AML-193 (cell line): ENCODE measurements at regions not wholly inside any gene's neighbourhood (a gene's known extent, or its start where the extent isn't known, plus 50 kb on each side); places are given as distances from the start of the nearest gene placed in this dataset.

Experiments used
- DNase-seq, 2 experiments: peaks; one replicate each; lab custom pipeline; 2025; lab: John Stamatoyannopoulos, UW

DNA sequence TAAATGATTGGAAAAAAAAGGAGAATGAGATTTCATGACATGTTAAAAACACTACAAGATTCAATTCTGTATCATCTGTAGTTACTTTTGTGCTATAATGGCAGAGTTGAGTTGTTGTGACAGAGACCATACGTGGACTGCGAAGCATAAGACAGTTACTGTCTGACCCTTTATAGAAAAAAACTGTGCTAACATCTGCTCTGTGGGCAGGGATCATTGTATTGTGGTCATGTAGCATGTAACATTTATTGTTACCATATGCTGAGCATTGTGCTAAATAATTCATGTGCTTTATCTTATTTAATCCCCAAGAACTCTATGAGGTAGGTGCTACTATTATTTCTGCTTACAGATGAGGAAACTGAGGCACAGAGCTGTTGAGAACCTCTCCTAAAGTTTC, 147.3 kb upstream of the HMHB1 start:
- no peak for DNase-seq

DNA sequence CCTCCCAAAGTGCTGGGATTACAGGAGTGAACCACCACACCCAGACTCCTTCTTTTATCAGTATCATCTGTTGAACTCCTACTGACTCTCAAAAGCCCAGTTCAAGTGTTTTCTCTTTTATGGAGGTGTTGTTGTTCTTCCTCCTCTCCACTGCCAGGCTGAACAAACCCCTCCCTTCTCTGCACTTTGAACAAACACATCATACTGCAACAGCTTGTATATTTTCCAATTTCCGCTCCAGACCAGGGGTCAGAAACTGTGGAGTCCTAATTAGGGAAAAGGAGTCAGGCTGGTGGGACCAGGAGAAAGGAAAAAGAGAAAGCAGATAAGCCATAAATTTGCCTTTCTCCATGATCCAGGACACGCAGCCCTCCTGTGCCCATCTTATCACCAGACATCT, 148.1 kb upstream of the HMHB1 start:
- no peak for DNase-seq

DNA sequence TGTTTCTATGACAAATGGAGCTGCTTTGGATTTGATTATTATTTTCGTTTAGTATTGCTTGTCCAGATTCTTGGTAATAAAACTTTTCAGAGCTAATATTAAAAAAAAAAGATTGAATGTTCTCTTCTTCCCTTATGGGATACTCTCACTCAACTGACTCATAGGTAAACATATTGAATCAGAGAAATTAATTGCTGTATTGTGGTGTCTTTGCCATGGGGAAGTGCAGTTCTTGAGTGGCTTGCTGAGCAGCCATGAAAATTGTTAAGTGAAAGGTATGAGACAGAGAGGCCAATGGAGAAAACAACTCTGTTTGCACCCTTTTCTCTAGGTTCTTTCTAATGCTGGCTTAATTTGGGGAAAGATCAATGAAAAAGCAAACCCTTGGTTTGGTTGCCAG, 149.9 kb upstream of the HMHB1 start:
- no peak for DNase-seq

DNA sequence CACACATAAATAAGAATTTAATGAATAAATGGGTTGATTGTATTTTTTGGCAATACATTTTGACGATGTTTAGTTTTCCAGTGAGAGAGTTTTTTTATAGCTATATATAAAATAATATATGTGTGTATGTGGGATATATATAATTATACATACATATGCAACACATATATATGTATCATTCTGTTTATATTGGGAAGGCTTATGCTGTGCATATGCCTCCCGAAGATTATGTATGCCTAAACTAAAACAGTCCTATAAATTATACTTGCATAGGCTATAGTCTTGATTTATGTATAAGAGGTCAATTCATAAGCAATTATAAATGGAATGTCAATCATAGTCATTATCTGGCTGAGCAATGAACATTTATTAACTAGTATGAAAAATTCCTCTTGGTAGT, 151.3 kb upstream of the HMHB1 start:
- DNase-seq = no peak

DNA sequence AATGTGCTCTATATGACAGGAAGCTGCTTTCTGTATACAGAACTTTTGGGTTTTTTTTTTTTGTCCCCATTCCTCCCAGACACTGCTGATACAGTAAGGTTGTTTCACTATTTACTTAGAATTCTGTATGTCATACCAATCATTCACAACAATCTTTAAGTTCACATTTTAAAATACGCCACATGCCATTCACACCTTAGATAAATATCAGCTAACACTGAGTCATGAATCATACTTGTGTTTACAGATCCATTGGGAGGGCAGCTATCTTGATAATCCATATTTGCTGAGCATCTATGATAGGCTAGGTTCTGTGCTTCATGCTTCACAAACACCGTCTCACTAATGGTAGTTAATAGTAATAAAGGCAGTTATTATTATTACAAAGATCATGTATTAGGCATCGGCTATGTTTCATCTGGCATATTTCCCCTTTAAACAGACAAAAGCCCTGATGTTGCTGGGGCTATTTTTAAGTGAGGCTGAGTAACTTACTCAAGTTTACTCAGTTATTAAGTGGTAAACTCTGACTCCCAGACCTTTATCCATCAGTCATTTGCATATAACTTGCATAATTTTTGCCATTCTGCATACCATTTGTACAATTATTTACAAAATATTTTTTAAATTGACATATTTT, 152.2 kb upstream of the HMHB1 start:
- no peak for DNase-seq

DNA sequence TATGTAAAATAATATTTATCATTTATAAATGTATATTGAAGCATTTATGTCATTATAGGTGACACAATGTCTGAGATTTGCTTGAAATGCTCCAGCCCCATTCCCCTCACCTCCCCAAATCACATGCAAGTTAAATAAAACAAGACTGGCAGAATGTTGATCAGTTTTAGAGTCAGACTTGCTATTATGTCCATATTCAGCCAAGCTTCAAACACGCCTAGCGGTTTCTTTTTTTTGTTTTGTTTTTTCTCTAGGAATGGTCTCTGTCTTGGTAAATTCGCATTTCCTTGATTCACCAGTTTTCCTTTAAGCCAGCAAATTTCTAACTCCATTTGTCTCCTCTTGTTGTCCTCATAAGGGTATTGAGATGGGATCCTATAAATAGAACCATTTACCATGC, 153.0 kb upstream of the HMHB1 start:
- no peak for DNase-seq

DNA sequence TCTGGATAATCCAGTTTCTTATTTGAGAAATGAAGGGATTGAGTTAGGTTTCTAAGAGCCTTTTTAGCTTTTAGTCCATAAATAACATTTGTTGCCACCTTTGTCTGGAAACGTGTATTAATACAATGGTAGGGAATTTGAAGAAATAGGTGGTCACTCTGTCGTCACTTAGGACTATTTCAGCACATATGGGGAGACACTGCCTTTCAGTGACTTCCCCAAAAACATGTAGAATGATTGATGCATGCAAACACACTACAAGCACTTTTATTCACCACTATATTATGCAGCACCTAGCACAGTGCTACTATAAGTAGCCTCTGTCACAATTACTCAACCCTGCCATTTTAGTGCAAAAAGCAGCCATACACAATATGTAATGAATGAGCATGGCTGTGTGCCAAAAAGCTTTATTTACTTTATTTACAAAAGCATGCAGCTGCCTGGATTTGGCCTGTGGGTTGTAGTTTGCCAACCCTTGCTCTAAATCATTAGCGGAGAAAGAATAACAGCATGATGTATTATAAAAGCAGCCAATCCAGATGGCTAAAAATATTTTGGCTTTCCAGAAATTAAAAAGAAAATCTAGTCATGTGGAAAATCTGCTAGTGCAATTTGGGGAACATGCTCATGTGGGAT, 154.2 kb upstream of the HMHB1 start:
- no peak for DNase-seq

DNA sequence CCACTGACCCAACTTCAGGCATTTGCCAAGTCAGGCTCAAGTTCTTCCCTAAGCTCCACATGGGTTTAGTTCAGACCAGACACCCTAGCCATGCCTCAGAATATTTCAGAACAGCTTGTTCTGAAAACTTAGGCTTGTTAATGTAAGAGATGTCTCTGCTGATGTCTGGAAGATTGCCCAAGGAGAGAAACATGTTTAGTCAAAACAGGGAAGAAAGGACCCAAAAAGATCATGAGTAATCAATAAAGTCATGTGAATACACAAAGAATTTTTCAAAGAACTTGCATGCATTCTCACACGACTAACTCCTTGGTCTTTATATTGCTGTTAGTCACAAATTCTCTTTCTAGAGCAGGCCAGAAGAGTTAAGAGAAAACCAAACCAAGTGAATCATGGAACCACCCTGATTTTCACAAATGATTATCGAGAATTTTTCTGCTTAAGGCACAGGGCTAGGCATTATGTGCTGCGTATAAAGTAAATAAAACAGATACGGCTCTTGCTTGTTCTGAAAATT, 158.1 kb upstream of the HMHB1 start:
- no peak for DNase-seq

DNA sequence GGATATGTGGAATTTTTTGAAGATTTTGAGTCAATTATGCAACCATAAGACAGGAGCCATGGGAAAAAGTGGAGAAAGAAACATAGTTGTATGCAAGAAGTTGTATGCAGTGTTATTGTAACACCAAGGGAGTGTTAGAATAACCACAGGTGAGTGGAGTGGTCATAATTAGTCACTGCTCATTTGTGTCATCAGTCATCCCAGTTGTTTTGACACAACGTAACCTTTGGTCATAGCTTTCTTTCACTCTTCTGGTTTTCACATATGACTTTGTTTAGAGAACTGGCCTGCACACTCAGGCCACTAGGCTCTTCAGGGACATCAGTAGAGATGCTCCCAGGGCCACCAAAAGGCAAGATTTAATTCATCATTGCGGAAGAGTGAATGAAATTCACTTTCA, 158.7 kb upstream of the HMHB1 start:
- no peak for DNase-seq

DNA sequence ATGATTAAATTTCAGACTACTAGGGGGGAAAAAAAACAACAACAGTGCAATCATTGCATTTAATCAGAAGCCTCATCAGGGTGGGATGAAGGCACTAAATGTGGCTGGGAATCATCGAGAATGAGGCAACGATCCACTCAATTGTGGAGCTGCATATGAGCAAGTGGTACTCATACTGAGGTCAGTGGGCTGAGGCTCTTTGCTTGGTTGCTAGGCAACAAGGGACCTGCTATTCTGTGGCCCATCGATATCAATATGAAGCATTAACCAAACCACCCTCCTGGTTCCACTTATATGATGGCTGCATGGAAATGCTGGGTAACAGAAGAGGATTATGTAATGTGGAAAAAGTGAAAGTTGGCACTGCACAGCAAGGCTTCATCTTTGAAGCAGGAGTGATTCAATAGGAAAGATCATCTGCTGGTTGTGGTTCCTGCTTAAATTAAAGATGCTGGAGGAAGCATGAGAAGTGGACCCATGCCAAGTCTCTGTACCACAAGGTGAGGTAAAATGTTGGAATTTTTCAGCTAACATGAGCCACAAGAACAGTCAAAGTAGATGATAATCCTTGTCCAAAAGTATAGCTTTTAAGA, 159.8 kb upstream of the HMHB1 start:
- no peak for DNase-seq

DNA sequence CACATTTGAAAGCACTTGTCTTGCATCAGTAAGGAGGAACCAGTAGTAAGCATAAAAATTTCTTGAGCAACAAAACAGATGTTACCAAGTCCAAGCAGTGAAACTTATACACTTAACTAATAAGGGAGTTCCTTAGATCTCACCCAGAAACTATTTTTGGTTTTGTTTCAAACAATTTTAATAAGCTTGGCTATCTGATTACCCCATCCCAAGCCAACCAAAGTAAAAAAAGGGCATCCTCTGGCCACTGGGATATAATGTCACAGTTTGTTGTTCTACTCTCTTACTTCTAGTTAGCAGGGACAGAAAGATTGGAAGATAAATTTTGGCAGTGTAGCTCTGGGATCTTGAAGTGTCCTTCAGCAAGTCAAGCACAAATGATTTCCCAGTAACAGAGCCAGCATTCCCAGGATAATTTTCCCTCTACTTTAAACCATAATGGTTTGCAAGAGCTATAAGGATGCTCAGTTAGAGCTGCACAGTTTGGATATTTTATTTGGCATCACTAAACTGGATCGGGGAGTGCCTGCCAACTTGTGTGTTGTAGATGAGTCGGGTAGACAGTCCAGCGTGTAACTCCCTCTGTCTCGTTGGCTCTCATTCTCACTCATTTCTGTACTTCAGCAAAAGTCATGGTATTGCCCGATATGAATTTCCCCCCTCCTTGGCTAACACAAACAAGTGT, 161.9 kb upstream of the HMHB1 start:
- no peak for DNase-seq

DNA sequence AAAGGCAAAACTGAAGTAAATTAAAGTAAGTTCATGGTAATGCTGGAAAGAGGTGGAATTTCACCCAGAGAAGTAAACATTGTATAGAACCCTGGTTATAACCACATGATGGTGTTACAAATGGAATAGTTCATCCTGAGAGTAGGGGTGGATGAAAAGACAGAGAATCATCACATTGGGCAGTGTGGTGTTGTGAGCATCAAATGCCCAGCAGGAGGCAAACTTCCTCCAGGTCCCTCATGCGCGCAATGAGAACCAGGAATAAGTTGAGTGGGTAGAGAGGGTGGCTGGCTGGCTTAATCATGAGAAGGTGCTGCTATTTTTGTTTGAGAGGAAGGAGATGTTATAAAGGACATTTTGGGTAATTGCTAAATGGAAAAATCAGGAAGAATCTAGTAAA, 163.3 kb upstream of the HMHB1 start:
- DNase-seq = peak; percentile 2 to 5

DNA sequence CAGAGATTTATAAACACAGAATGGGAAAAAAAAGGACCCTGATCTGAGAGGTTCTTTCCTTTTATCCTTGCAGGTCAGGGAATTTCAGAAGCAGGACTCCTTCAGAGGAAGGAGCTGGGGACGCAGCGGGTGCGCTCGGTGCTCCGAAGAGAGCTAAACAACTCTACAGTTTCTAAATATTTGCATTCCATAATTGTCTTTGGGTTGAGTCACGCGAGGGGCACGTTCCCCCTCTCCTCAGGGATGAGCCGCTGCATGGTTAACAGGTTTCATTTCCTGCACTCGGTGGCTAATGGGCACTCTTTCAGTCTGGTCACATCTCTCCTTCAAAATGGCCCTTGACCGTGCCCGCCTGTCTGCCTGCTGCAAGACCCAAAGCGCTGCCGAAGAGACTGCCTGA, 165.0 kb upstream of the HMHB1 start:
- DNase-seq = no peak

DNA sequence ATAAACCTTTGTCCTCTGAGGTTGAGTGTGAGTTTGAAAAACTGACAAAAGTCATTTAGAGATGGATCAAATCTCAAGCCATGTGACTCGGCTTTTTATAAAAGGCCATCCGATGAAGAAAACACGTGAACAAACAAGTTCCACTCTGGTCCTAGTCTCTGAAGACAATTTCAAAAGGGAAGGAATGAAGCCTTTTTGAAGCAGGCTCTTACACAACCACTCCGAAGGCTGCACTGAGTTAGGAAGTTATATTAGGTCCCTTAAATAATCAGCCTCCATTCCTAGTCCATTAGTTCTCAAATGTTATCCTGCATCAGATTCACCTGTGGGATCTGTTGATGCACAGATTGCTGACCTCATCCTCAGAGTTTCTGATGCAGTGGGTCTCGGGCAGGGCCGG, 166.6 kb upstream of the HMHB1 start:
- DNase-seq = no peak

DNA sequence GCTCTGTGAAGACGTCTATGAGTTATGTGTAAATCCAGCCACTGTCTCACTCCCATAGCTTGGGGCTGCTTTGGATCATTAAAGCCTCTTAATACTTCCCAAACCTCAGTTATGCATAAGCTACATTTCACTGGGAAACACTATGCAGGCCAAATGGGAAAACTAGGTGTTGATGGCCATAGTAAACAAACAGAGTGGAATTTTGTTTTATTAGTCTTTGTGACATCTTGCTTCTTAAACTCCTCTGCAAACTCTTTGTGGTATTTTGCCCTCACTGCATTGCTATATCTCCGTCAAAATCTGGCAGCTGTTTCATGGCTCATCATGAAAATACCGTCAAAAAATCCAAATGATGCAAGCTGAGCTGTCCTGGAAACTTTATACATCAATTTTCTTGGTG, 167.2 kb upstream of the HMHB1 start:
- no peak for DNase-seq

DNA sequence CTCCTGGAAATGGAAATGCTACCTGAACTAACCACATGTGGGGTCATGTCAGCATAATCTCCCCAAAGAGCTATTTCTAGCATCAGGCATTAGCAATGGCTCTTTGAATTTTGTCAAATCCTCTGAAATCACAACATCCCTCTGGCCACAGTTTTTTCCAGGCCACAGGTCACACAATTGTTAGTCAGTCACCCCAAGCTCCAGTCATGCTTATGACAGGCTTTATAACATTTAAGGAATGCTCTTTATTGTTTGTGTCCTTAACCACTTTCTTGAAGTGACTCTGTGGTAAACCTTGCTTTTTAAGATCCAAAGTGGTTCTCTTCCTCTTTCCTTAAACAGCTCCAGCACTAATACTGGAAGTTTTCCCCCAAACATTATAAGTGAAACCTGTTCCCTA, 169.2 kb upstream of the HMHB1 start:
- DNase-seq = no peak

DNA sequence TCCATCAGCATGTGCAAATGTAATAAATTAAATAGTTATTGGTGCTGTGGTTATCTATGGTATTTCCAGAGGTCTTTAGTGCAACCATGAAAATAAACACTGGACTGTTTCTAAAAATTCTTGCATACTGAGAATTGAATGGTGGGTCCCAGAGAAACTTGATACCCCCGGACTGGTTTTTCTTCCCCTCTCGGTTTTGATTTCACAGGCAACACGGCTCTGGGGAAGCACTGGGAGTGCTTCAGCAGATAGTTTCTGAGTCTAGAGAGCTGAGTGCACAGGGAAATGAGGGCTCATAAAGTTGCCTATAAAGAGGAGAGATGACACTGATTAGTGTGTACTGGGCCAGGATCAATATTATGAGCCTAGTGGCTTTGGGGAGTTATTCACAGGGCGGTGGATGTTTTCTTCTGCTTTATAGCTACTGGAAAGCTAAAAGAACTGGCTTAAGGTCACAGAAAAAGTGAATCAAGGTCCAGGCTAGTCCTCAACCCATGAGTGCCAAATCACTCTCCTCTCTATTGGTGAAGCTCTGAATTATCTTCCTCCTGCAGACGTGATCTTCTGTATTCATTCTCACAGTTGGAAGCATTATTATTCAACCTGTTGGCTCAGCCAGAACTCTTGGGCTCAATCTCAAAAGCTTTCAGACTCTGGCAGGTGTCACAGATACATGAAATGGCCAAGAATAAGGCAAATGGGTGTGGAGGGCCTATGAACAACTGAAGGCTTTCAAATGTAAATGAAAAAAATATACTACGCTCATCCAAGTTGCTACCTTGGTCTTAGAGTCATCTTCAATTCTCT, 170.2 kb upstream of the HMHB1 start:
- no peak for DNase-seq

DNA sequence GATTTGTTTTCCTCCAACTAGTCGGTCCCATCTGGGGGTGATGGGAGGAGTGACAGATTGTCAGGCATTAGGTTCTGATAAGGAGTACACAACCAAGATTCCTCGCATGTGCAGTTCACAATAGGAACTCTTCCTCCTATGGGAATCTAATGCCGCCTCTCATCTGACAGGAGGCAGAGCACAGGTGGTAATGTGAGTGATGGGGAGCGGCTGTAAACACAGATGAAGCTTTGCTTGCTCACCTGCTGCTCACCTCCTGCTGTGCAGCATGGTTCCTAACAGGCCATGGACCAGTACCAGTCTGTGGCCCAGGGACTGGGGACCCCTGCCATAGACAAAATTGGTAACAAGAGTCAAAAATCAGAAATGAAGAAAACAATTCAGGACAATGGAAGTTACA, 173.3 kb upstream of the HMHB1 start:
- DNase-seq = no peak

DNA sequence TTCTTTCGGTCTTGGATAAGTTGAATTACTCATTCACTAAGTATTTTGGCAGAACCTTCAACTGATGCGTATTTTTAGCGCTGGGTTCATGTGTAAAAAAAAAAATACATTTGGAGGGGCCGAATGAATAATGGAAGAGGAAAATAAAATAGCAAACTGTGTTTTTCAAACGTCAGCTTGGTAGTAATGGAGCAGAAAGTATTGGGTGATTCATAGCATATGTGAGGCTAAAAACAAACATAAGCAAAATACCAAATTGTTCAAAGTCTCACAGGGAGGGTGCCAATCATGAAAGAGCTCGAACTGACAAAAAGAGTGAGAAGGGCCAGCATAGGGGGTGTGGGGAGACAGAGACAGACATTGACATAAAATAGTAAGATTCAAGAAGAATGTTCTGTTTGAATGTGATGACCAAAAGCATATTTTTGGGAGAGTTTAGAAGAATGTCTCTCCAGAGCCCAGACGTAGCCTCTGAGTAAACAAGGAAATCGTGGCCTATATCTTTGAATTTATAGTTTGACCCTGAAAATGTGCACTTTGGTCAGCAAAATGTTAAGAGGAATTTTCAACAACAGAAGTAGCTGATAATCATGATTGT, 174.9 kb upstream of the HMHB1 start:
- no peak for DNase-seq

DNA sequence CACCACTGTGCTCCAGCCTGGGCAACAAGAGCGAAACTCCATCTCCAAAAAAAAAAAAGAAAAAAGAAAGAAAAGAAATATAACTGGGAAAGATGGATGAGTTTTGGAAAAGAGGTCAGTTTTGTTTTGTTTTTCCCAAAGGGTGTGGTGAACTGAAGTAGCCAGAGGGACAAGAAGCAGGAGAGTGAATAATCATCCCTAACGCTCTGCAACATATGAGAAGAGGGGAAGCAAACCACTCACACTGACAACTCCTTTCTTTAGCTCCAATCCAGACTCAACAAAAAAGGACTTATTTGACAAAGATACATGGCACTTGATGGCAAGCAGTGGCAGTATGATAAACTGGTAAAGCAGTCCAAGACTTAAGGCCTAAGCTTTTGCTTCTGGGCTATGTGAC, 176.1 kb upstream of the HMHB1 start:
- no peak for DNase-seq

DNA sequence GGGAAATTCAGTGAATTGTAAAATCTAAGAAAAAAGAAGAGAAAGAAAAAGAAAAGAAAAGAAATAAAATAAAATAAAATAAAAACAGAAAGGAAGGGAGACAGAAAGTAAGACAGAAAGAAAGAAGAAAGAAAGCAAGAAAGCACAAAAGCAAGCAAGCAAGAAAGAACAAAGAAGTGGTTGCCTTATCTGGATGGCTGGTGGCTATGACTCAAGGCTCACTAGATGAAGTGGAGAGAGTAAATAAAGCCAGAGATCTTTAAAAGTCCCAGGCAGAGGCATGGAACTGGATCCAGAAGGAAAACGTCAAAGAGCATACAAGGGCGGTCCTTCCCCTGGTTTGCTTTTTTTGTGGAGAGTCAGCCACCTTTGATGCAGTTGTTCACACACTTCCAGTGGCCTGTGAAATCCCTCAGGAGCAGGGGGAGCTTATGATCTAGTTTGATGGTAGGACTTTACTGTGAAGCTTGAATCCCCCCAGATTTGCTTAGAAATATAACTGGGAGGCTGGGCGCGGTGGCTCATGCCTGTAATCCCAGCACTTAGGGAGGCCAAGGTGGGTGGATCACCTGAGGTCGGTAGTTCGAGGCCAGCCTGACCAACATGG, 176.7 kb upstream of the HMHB1 start:
- DNase-seq = no peak
